Astrocyte of the cerebellum (primary cell): ENCODE measurements at regions not wholly inside any gene's neighbourhood (a gene's known extent, or its start where the extent isn't known, plus 50 kb on each side); places are given as distances from the start of the nearest gene placed in this dataset.
A peak's percentile ranks its signal among the peaks of the same experiment; 100 is the strongest.

Experiments
- DNase-seq: peaks from one replicate; pipeline ENCODE4 v3.0.0-alpha.2; 2011; ENCODE audit warnings: low read depth
- H3K4me3 ChIP-seq: 2 replicates; pipeline ENCODE4 v1.5.1; 2011; ENCODE audit warnings: mild to moderate bottlenecking, low read depth, low read length, moderate library complexity
- in situ Hi-C: cut with HindIII; loops from 2 replicates; pipeline ENCODE4 v1.10.0; 2017; ENCODE audit warnings: low sequenced_read_pairs
- TF ChIP-seq, protein P1 (sequence below): IDR thresholded peaks from 2 replicates; pipeline ENCODE4 v1.5.1; 2012; ENCODE audit warnings: low read length, low read depth, moderate library complexity, mild to moderate bottlenecking; ENCODE audit errors: missing control alignments

DNA sequence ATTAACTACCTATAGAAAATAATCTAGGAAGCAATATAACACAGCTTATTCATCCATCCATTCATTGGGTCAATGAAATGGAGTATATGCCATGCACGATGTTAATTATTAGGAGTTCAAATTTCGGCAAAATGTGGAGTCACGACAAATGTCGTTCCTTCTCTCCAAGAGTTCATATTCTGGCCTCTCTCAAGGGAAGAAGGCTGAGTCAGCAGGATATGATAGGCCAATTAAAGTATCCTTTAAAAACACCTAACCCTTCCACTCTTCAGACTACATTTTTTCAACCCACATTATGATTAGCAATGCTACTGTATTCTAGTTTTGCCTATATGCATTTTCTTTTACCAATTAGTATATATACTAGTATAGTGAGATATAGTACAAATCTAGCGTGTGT is 163.1 kb downstream of the LARP7 start:
- H3K4me3 ChIP-seq, result no peak overlapping the region
- DNase-seq, result no peak
- in situ Hi-C loops, result no loop called here
- TF ChIP-seq, protein P1, sequence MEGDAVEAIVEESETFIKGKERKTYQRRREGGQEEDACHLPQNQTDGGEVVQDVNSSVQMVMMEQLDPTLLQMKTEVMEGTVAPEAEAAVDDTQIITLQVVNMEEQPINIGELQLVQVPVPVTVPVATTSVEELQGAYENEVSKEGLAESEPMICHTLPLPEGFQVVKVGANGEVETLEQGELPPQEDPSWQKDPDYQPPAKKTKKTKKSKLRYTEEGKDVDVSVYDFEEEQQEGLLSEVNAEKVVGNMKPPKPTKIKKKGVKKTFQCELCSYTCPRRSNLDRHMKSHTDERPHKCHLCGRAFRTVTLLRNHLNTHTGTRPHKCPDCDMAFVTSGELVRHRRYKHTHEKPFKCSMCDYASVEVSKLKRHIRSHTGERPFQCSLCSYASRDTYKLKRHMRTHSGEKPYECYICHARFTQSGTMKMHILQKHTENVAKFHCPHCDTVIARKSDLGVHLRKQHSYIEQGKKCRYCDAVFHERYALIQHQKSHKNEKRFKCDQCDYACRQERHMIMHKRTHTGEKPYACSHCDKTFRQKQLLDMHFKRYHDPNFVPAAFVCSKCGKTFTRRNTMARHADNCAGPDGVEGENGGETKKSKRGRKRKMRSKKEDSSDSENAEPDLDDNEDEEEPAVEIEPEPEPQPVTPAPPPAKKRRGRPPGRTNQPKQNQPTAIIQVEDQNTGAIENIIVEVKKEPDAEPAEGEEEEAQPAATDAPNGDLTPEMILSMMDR, result no peak

DNA sequence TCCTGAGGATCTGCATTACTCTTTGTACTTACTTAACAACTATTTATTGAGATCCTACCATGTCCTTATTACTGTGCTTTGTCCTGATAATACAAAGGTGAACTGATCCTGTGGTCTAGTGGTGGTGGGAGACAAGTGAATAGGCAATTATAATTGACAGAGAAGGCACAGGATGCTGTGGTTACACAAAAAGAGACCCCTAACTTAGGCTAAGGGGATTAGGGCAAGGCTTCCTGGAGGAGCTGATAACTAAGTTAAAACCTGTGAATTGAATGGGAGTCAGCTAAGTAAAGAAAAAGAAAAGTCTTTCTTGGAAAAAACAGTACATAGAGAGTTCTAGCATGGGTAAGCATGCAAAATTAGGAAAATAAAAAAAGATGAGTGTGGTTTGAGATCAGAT is 164.4 kb downstream of the LARP7 start:
- TF ChIP-seq, protein P1, result no peak
- no peak overlapping the region for H3K4me3 ChIP-seq
- in situ Hi-C loops, result no loop called here
- DNase-seq, result no peak

DNA sequence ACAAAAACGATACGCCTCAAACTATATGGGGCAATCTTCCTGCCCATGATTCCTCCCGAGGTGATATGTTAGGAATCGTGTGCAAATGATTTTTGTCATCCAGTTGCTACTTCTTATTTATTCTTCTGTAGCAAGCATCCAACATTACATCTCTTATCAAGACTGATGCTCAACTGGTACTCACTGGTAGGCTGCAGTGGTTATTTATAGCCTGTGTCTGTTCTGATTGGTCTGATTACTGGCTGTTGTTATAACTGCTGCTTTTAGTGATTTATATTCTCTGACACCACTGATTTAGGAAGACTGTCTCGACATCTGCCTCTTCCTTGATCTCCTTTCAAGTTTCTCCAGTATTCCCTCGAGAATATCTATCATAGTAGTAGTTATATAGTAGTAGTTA is 165.8 kb downstream of the LARP7 start:
- in situ Hi-C loops, result no loop called here
- no peak for DNase-seq
- TF ChIP-seq, protein P1, result no peak
- H3K4me3 ChIP-seq, result no peak overlapping the region

DNA sequence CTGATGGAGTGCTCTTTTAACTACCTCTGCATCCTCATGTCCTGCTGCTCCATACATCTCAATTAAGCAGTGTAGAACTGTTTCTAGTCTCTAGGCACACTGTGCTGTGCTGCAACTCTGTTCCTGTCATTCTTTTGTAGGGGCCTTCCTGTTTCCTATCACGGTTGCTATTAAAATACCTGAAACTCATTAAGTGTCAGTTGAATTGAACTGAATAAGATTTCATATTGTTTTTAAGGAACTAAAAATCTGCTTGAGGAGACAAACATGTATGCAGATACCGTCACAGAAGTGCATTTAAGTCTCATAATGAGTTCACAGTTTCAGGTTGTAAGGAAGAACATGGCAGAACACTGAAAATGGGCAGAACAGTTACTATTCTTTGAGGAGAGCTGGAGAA is 170.1 kb downstream of the LARP7 start:
- DNase-seq, result no peak
- TF ChIP-seq, protein P1, result no peak
- H3K4me3 ChIP-seq, result no peak overlapping the region
- in situ Hi-C loops, result no loop called here

DNA sequence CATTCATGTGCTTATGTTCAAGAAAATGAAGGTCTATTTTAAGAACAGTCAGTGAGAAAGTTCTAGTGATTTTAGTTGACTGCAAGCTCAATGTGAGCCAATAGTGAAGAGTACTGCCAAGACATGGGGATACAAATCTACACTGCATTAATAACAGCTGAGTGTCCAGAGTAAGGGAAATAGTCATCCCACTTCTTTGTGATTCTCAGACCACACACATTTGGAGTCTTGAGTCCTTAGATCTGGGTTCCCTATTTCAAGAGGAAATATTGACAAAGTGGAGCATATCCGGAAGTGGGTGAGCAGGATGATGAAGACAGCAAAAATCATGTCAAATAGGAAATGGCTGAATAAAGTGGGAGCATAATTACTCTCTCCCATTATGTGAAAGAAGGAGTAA is 171.1 kb downstream of the LARP7 start:
- in situ Hi-C loops, result no loop called here
- DNase-seq, result no peak
- TF ChIP-seq, protein P1, result no peak
- H3K4me3 ChIP-seq, result no peak overlapping the region

DNA sequence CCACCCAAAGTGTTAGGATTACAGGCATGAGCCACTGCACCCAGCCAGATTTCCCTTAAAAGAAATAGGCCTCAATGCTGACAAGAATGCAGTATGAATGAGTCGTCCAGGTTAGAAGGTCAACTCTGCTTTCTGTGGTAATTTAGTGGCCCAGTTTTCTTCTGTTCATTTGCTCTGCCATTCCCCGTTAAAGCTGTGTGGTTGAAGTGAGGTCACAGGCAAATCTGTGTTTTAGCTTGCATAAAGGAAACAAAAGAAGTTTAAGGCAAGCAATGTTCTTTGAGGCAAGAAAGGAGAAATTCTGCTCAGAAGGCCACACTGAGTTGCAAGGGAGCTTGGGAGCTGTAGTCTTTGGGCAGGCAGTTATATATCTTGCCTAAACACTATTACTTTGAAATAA is 176.8 kb downstream of the LARP7 start:
- DNase-seq, result peak; percentile 45
- TF ChIP-seq, protein P1, result no peak
- in situ Hi-C loops, result no loop called here
- no peak overlapping the region for H3K4me3 ChIP-seq
